Stomach (tissue), 8 donors: ENCODE measurements at regions not wholly inside any gene's neighbourhood (a gene's known extent, or its start where the extent isn't known, plus 50 kb on each side); places are given as distances from the start of the nearest gene placed in this dataset.

Experiments used
- DNase-seq, 2 donors: peaks; one replicate each; pipeline versions ENCODE4 v3.0.0 to v3.0.0-alpha.2; 2013 to 2019
- H3K27ac ChIP-seq, 5 donors: fragments of 200-600 bp in 4 of 5; sonication (generic) in 4 of 5; one replicate each; pipeline ENCODE4 v1.5.1; 2013 to 2019; ENCODE audit warnings: mild to moderate bottlenecking in 1 of 5, moderate library complexity in 1 of 5
- H3K27me3 ChIP-seq, 3 donors: fragments of 200-600 bp; sonication (generic); one replicate each; pipeline ENCODE4 v1.5.1; 2017 to 2019; ENCODE audit warnings: mixed run types in 1 of 3
- H3K36me3 ChIP-seq, 4 donors: fragments of 200-600 bp; sonication (generic); 1 replicate in 3 of 4; 2 replicates in 1 of 4; pipeline ENCODE4 v1.5.1; 2016 to 2019
- H3K4me1 ChIP-seq, 4 donors: fragments of 200-600 bp; sonication (generic); one replicate each; pipeline ENCODE4 v1.5.1; 2016 to 2019
- H3K4me3 ChIP-seq, 4 donors: fragments of 200-600 bp; sonication (generic) in 3 of 4; one replicate each; pipeline ENCODE4 v1.5.1; 2016 to 2019; ENCODE audit warnings: mild to moderate bottlenecking in 1 of 4
- H3K9me3 ChIP-seq, 4 donors: fragments of 200-600 bp; sonication (generic); one replicate each; pipeline ENCODE4 v1.5.1; 2016 to 2019
- CTCF ChIP-seq, 7 experiments: fragments of 450-650 bp in 4 of 7; fragments of 200-600 bp in 3 of 7; sonication (generic) in 3 of 7; IDR thresholded peaks; one replicate each; pipeline ENCODE4 v1.5.1; 2016 to 2019; ENCODE audit warnings: antibody characterized with exemption in 7 of 7, control low read depth in 2 of 7, mild to moderate bottlenecking in 1 of 7
- EP300 ChIP-seq: sonication (generic); formaldehyde crosslinking; IDR thresholded peaks from one replicate; pipeline ENCODE4 v1.6.1; 2017; ENCODE audit warnings: antibody characterized with exemption
- POLR2A ChIP-seq, 4 donors: fragments of 450-650 bp; IDR thresholded peaks; one replicate each; pipeline ENCODE4 v1.6.1; 2016; ENCODE audit warnings: antibody characterized with exemption in 4 of 4, control low read depth in 2 of 4, mild to moderate bottlenecking in 1 of 4, moderate library complexity in 1 of 4
- POLR2AphosphoS5 ChIP-seq, 3 donors: sonication (generic); formaldehyde crosslinking; IDR thresholded peaks; one replicate each; pipeline ENCODE4 v1.6.1; 2016; ENCODE audit warnings: antibody characterized with exemption in 3 of 3
- WGBS, 5 donors: extraction: QIAGEN DNeasy Blood & Tissue Kit in 3 of 5; methylation state at CpG; one replicate each; pipeline versions ENCODE4 v1.1.5 to v1.1.7; 2013 to 2018; 5-methylcytosine and 5-hydroxymethylcytosine counted together
- intact Hi-C: fragments of 100-400 bp; cut with DNase I; formaldehyde crosslinking; loops from one replicate; pipeline ENCODE4 v1.15.1; 2023; ENCODE audit warnings: low total_unique reads
- donor health status: healthy with polysubstance abuse.
- donor health status: Bipolar disorder and iron deficiency.
- donor health status: healthy.

GRCh38 chr5:2183154-2184025 is 300.7 kb upstream of the IRX4 start:
- intact Hi-C loops = no loop called here
- no peak overlapping the region for H3K27ac ChIP-seq

GRCh38 chr5:2182020-2182419 is 299.3 kb upstream of the IRX4 start:
- Histone ChIP-seq H3K4me1 (no peaks in the 10 kb centered on the region), H3K9me3 (no peaks in the 10 kb centered on the region), H3K27ac (no peak overlapping the region), H3K4me3 (no peak overlapping the region), H3K36me3 (no peaks in the 10 kb centered on the region), H3K27me3 (peaks cover 0 to 46% (median 0%) of the 10 kb centered on the region in 3 donors)
- DNase-seq = no peak
- TF ChIP-seq POLR2AphosphoS5 (IDR thresholded peaks at IDR 0.05) (no peak), EP300 (no peak), POLR2A (IDR thresholded peaks at IDR 0.05) (no peak), CTCF (IDR thresholded peaks at IDR 0.05) (no peak)
- 78 to 90% (median 85%) methylated on average over 5 of the region's 5 CpGs for WGBS, 5 donors
- intact Hi-C loops = no loop called here

More at GRCh38 chr5:2183154-2184025, 300.7 kb upstream of the IRX4 start:
- no peaks in the 10 kb centered on the region for H3K9me3 ChIP-seq
- H3K4me1 ChIP-seq = no peaks in the 10 kb centered on the region
- WGBS, 5 donors = 49 to 68% (median 57%) methylated on average over 17 of the region's 17 CpGs
- no peaks in the 10 kb centered on the region for H3K36me3 ChIP-seq
- no peak overlapping the region for H3K4me3 ChIP-seq
- TF ChIP-seq POLR2A (IDR thresholded peaks at IDR 0.05) (no peak), POLR2AphosphoS5 (IDR thresholded peaks at IDR 0.05) (no peak), EP300 (no peak), CTCF (IDR thresholded peaks at IDR 0.05) (no peak)
- H3K27me3 ChIP-seq = peaks cover 0 to 47% (median 0%) of the 10 kb centered on the region in 3 donors
- no peak for DNase-seq

GRCh38 chr5:2181557-2181956 is 298.8 kb upstream of the IRX4 start:
- no peaks in the 10 kb centered on the region for H3K36me3 ChIP-seq
- 84 to 88% (median 86%) methylated on average over 11 to 17 of the region's 17 CpGs for WGBS, 5 donors
- DNase-seq = no peak
- peaks cover 0 to 42% (median 0%) of the 10 kb centered on the region in 3 donors for H3K27me3 ChIP-seq
- H3K4me3 ChIP-seq = no peak overlapping the region
- H3K9me3 ChIP-seq = no peaks in the 10 kb centered on the region
- intact Hi-C loops = no loop called here
- no peak overlapping the region for H3K27ac ChIP-seq
- H3K4me1 ChIP-seq = no peaks in the 10 kb centered on the region
- no peak for TF ChIP-seq POLR2A (IDR thresholded peaks at IDR 0.05)
- no peak for TF ChIP-seq EP300
- TF ChIP-seq CTCF (IDR thresholded peaks at IDR 0.05) = no peak
- TF ChIP-seq POLR2AphosphoS5 (IDR thresholded peaks at IDR 0.05) = no peak

GRCh38 chr5:2181149-2181548 is 298.4 kb upstream of the IRX4 start:
- WGBS, 5 donors = 44 to 66% (median 53%) methylated on average over 8 of the region's 8 CpGs
- Histone ChIP-seq H3K27me3 (peaks cover 0 to 38% (median 0%) of the 10 kb centered on the region in 3 donors), H3K27ac (no peak overlapping the region), H3K4me1 (no peaks in the 10 kb centered on the region), H3K4me3 (no peak overlapping the region), H3K9me3 (no peaks in the 10 kb centered on the region), H3K36me3 (no peaks in the 10 kb centered on the region)
- DNase-seq = peak in 1 of 2 donors; percentile 23
- TF ChIP-seq POLR2AphosphoS5 (IDR thresholded peaks at IDR 0.05) (no peak), EP300 (no peak), CTCF (IDR thresholded peaks at IDR 0.05) (no peak), POLR2A (IDR thresholded peaks at IDR 0.05) (no peak)
- intact Hi-C loops = no loop called here
